Neural cell (in vitro differentiated cells): ENCODE measurements at regions not wholly inside any gene's neighbourhood (a gene's known extent, or its start where the extent isn't known, plus 50 kb on each side); places are given as distances from the start of the nearest gene placed in this dataset.
"Not testable (repeated sequence)": the region's sequence is repeated elsewhere in the genome, so short reads cannot be mapped to it uniquely, and the experiment has no call there.

Experiments
- CTCF ChIP-seq: fragments of 450-650 bp; IDR thresholded peaks from 2 replicates; pipeline ENCODE4 v1.5.1; 2014; ENCODE audit warnings: antibody characterized with exemption, mild to moderate bottlenecking, moderate library complexity; ENCODE audit not compliant: poor library complexity, severe bottlenecking
- EP300 ChIP-seq: fragments of 450-650 bp; conservative IDR thresholded peaks from 2 replicates; pipeline ENCODE4 v1.6.1; 2014; ENCODE audit warnings: antibody characterized with exemption, mild to moderate bottlenecking, moderate library complexity; ENCODE audit not compliant: poor library complexity, severe bottlenecking
- EZH2 ChIP-seq: fragments of 200-600, 300-800 bp; shearing (Covaris generic), sonication (generic); IDR thresholded peaks from 2 replicates; pipeline ENCODE4 v1.6.1; 2014; ENCODE audit warnings: antibody characterized with exemption, low read length, borderline replicate concordance, mild to moderate bottlenecking; ENCODE audit not compliant: insufficient read depth, poor library complexity, severe bottlenecking
- MXI1 ChIP-seq: fragments of 450-650 bp; conservative IDR thresholded peaks from 2 replicates; pipeline ENCODE4 v1.6.1; 2014; ENCODE audit warnings: antibody characterized with exemption, mild to moderate bottlenecking; ENCODE audit not compliant: poor library complexity, severe bottlenecking
- POLR2AphosphoS5 ChIP-seq: IDR thresholded peaks from 2 replicates; pipeline ENCODE4 v1.6.1; 2012
- RAD21 ChIP-seq: fragments of 450-650 bp; conservative IDR thresholded peaks from 2 replicates; pipeline ENCODE4 v1.6.1; 2014; ENCODE audit warnings: antibody characterized with exemption, mild to moderate bottlenecking, moderate library complexity
- REST ChIP-seq: IDR thresholded peaks from 2 replicates; pipeline ENCODE4 v1.6.1; 2012; ENCODE audit warnings: borderline replicate concordance
- SMC3 ChIP-seq: fragments of 450-650 bp; conservative IDR thresholded peaks from 2 replicates; pipeline ENCODE4 v1.6.1; 2014; ENCODE audit warnings: antibody characterized with exemption, mild to moderate bottlenecking, moderate library complexity; ENCODE audit not compliant: poor library complexity
- TAF1 ChIP-seq: IDR thresholded peaks from 2 replicates; pipeline ENCODE4 v1.6.1; 2012; ENCODE audit warnings: low read depth

GRCh38 chr19:28351321-28351720 lies 861.6 kb downstream of the UQCRFS1 start:
- not testable (repeated sequence) for TF ChIP-seq CTCF, EZH2, POLR2AphosphoS5, EP300, MXI1, REST, SMC3, RAD21, TAF1
